HT1080 (cell line): ENCODE measurements at regions not wholly inside any gene's neighbourhood (a gene's known extent, or its start where the extent isn't known, plus 50 kb on each side); places are given as distances from the start of the nearest gene placed in this dataset.
A peak's percentile ranks its signal among the peaks of the same experiment; 100 is the strongest.
"Not testable (repeated sequence)": the region's sequence is repeated elsewhere in the genome, so short reads cannot be mapped to it uniquely, and the experiment has no call there.

Experiments
- DNase-seq: peaks from one replicate; pipeline ENCODE4 v3.0.0-alpha.2; 2015; ENCODE audit warnings: low read depth

DNA sequence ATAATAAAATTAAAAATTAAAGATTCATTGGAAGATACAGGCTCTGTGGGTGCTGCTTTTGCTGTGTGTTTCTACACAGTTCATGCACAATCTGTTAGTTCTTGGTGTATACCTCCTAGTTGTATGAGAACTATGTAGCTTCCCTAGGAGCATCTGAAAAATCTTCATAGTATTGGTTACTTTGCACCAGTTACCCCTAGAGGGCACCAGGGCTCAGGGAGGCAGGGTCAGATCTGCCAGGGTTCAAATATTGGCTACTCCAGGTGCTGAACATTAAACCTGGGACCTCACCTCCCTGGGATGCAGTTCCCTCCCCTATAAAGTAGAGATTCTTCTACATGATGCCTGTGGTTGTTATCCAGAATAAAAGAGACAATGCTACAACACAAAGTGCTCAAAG is 583.0 kb upstream of the CDH11 start:
- no peak for DNase-seq

DNA sequence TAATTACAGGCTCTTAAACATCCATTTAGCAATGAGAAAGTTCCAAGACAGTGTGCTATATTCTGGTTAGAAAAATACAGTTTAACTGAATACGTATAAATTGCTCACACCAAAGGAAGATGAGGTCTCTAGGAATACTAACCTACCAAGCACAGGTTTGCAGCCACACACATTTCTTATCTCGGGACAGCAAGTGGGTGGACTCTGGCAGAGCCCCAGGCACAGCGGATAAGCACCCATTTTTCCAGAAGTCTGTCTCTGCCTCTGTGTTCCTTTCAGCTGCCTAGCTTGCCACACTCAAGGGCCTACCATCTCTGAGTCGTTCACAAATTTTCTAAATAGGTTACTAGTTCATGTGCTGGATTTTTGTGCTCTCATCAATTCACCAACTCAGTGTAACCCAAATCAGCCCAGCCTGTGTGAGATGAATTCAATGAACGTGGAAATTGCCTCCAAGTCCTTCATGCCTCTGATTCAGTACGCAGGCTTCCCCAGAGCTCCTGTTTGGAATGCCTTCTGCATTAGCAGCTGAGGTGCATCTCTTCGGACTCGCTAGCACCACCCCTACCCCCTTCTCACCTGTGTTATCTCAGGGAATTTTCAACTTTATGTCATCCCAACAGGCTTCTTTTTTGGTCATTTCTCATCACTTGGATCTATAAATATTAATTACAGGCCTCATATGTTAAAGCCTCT is 581.0 kb upstream of the CDH11 start:
- no peak for DNase-seq

DNA sequence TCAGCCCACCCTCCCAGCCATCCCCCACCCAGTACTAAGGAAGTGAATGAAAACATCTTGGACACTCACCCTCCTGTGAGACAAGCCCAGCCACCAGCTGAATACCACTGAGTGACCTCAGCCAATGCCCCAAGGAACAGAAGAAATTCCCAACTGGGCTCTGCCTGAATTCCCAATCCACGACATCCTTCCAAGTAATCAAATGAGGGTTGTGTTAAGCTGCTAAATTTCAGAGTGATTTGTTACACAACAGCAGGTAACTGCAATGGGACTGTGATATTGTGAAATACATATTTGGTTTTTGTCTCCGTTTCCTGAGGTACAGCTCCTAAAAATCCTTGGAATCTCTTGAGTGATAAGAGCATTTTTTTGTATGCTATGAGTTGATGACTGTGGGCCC is 578.7 kb upstream of the CDH11 start:
- DNase-seq = no peak

DNA sequence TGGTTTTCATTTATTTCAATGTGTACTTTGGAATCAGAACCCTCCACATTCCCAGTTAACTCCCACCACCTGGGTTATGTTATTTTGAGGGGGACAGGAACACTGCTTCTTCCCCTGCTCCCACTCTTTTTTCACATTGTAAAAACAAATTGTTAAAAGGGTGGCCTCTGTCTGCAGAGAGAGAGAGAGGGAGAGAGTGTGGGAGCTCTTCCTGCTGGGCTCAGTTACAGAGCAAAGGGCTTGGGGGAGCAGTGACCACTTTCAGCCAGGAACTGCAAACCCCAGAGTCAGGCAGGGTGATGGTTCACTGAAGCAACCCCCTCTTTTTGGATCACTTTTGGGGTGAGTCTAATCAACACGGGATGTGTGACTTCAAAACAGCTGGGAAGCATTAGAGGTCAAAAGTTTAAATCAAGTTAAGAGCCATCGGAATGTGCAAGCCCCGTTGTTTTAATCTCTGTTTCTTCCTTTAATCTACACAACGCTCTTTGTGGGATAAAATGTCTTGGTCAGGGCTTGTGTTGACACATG is 577.0 kb upstream of the CDH11 start:
- DNase-seq = no peak

DNA sequence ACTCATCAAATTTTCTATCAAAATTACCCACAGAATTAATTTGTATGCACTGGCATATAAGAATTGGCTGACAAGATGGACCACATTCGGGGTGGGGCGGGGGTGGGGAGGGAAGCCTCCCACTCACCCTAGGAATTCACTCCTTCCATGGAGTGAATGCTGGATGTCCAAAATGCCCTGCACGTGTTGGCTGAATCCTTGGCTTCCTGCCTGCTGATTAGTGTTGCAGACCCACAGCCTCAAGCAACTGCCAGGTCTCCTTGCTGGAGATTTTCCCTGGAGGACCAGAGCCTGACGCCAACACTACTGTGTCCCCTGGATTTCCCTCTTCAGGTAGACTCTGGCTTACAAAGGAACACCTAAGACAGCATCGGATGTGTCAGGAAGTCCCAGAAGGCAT is 575.7 kb upstream of the CDH11 start:
- no peak for DNase-seq

DNA sequence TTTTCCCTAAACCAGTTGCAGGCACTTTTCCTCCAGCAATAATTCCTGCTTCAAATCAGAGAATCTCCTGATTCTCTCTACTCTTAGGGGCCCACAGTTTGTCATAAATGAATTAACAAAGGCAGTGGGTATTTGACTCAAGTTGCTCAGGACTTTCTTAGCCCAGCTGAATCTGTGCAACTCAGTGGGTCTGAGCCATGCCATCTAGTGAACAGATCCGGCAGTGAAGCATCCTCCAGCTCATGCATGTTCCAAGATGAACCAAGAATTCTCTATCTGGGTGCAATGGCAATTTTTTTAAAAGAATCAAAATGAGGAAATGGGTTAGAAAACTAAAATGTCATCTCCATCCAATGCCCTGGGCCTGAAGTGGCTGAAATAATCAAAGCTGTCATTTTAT is 575.2 kb upstream of the CDH11 start:
- DNase-seq = no peak

DNA sequence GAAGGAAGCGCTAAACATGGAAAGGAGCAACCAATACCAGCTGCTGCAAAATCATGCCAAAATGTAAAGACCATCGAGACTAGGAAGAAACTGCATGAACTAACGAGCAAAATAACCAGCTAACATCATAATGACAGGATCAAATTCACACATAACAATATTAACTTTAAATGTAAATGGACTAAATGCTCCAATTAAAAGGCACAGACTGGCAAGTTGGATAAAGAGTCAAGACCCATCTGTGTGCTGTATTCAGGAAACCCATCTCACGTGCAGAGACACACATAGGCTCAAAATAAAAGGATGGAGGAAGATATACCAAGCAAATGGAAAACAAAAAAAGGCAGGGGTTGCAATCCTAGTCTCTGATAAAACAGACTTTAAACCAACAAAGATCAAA is 570.0 kb upstream of the CDH11 start:
- DNase-seq = not testable (repeated sequence)

DNA sequence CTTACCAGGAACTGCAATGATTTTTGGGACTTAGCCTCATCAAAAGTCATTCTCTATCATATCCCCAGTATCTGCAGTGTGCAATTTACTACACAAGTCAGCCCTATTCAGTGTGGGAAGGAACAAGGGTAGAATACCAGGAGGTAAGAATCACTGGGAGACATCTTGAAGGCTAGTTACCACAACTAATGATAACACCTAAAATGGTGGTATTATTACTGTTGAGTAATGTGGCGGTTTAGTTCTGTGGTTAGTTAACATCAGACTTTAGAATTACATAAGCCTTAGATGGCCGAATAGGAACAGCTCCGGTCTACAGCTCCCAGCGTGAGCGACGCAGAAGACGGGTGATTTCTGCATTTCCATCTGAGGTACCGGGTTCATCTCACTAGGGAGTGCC is 567.9 kb upstream of the CDH11 start:
- no peak for DNase-seq

DNA sequence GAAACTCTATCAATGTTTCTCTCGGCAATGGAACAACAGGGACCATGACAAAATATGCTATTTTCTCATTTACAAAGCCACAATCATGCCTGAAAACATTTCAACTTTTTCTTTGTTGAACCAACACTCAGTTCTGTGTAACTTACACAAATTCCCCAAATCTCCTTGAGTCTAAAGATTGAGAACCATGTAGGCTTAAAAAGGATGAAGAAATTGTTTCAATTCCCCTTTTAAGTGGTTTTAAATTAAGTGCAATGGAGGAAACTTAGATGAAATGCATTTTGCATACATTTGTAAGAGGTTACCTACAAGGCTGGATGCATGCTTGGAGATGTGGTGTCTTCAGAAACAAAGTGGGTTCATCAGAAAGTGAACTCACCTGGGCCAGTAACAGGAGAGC is 566.4 kb upstream of the CDH11 start:
- DNase-seq = no peak

DNA sequence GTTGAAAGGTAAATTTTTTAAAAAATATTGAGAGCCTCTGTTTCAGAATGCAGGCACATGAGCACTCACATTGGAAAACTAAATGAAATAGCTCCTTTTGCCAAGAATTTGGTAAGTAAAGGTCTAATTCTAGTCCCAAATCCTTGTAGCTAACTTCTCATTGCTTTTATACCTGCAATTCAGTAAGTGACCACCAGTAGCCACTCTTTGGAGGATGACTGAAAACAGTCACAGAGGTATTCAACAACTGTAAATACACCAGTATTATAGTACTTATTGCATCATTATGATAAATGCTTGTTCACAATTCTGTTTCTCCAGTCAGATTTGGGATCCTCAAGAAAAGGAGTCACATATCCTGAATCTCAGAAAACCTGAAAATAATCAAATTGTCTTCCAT is 562.4 kb upstream of the CDH11 start:
- DNase-seq = no peak

DNA sequence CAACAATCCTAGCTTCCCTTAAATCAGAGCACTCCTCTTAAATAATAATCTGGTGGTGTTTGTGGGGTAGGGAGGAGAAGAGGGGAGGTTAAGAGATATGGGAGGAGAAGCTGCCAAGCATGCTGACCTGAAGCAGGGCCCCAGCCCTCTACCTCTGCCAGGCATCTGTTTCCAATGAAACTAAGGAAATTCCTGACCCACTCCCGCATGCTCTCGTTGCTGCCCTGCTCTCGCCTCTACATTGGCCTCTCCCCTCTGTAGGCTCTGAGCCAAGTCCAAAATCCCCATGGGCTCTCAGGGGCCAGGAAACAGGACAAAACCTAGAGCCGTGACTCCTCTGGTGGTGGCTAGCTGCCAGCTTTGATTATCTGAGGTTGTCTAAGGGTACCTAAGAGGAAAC is 559.5 kb upstream of the CDH11 start:
- DNase-seq = no peak

DNA sequence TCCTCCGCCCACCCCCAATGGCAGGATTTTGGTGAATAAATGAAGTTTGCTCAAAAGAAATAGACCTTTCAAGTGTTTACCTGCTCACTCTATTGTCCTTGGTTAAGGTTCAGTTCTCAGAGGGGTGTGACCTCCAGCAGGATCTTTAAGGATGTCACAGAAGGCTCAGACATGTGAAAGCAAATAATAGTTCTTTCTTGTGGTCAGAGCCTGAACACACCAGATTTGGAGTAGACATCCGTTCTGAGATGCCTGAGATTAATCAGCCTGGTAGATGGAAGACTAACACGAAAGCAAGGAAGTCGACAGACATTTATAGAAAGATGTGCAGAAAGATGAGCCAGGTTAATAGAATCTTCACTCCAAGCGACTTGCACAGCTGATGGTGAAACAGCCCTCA is 557.9 kb upstream of the CDH11 start:
- DNase-seq = peak; percentile 31

DNA sequence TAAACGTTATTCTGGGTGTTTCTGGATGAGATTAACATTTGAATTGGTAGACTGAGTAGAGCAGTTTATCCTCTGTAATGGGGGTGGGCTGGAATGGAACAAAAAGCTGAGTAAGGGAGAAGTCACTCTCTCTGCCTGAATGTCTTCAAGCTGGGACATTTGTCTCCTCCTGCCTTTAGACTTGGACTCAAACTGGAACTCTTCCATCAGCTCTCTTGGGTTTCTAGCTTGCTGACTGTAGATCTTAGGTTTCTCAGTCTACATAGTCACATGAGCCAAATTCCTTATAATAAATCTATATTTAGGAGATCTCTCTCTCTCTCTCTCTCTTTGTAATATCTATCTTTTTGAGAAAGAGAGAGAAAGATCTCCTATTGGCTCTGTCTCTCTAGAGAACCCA is 553.3 kb upstream of the CDH11 start:
- no peak for DNase-seq

DNA sequence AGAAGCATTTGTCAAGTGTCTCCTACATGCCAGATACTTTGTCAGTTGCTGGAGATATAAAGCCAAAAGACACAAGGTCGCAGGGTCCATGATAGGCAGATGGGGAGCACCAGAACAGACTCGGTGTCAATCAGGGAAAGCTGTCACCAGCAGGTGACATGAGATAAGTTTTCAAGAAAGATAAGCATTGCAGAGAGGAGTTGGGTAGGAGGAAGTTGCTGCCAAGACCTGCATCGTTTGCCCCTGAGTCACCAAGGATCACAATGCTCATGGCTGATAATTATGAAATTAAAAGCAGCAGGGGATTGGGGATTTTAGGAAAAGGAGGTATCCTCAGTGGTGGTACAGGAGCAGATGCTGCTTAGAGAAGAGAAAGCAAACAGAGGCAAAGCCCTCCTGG is 551.1 kb upstream of the CDH11 start:
- DNase-seq = peak; percentile 37

DNA sequence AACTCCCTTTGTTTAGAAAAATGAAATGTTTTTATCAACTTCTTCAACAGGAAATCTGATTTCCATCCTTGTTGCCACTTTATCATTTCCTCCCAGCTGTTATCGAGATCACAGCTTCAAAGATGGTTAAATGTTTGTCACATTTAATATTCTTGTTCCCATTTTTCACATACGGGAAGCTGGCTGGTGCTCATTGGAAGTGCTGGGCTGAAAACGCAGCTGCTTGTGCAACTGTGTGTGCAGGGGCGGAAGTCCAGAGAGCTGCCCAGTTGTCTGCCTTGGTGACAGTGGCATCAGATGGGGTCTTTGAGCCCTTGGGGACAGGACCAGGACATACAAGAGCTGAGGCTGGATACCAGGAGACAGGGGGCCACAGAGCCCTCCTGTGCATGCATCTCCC is 549.2 kb upstream of the CDH11 start:
- no peak for DNase-seq

DNA sequence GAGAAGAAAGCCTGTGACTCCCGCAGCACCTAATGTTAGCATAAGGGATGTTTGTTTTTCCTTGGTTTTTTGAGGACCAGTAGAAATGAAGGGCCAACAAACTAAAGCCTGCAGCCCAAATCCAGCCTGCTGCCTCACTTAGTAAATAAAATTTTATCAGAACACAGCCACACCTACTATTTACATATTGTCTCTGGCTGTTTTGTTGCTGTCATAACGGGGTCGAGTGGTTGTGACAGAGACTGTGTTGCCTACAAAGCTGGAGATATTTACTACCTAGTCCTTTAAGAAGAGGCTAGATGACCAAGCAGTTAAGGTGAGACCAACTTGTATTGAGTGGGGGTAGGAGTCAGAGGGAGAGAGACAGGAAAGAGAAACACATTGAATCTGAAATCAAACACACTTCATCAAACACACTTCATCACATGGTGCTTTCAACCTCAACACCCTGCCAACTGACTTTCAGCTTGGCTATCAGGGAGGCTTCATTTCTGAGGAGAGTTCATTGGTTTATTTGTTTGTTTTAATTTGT is 546.3 kb upstream of the CDH11 start:
- DNase-seq = no peak

DNA sequence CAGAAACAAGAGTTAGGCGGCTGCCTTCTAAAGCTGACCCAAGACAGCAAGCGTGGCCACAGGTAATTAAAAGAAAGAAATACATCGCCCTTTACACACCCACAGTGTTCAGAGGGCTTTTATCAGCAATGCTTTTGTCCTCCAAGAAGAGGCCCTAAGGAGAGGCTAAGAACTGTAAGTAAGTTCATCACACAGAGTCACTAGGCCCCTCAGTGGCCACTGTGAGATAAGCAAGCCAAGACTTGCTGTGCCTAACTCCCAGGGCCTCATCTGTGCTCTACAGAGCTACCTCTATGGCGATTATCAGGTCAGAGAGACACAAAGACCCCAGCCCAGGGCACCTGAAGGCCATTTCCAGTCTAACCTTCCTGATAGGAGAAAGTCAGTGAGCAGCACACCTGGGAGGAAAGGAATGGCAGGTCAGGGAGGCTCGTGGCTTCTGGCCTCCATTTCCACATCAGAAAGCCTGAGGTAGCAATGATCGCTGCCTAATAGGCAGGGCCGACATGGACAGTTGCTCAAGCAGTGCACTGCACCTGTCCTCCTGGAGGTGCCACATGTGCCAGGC is 545.2 kb upstream of the CDH11 start:
- DNase-seq = no peak

DNA sequence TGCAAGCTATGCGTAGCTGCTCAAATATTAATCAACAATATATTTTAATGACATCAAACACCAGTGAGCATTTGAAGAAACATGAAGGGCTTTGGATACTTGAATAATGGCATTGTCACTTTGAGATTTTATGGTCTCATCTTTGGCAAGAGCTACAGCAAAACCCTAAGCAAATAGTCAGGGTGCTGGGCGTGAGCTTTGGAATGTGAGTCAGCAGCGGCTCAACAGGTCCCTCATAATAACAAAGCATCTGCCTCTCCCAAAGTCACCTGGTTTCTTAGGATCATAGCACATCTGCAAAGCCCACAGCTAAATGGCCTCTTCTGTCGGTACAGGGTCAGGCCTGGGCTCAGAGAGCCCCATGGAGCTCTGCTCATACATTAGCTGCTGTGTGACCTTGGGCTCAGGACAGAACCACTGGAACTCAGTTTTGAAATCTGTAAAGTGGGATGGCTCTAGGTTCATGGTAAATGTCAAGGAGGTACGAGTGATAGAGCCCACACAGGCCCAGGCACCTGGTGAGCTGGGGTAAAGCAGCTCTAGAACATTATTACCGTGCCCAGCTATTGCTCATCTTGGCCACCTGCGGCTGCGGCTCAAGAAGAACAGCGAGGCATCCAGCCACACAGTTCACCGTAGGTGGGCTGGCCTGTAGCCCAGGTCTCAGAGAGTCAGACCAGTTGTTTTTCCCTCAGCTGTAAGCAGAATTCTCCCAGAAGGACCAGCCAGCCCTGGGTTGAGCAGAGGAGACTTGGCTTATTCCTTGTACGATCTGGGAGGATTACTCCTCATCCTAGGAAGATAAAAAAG is 544.5 kb upstream of the CDH11 start:
- DNase-seq = peak; percentile 27

DNA sequence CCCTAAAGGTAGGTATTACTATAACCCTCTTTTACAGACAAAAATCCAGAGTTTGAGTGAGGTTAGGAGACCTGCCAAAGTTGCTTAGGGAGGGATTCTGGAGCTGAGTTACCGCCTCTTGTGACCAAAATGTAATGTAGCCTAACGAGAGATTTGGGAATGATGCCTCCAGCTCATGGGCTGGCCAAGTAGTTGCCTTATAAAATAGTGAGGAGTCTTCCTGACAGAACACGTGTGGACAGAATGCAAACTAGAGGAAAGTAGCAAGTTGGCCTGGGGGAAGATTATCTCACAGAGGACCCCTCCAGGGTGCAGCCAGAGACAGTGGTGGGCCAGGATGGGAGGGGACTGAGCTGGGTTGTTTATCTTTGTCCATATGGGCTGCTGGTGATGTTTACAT is 543.7 kb upstream of the CDH11 start:
- no peak for DNase-seq

DNA sequence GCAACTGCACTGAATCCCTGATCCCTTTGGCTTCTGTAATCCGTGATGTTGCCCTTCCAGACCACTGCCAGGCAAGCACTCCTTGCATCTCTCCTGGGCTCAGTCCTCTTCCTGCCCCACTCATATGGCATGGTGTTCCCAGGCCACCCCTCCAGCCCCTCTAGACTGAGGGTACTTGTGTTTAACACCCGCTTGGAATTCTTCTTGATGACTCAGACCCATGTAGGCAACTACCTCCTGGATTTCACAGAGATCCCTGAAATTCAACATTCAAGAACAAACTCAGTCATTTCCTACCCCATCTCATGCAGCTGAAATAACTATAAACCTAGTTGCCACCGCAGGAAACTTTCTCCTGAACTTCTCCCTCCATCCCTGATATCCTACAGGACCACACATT is 541.9 kb upstream of the CDH11 start:
- DNase-seq = peak; percentile 87

DNA sequence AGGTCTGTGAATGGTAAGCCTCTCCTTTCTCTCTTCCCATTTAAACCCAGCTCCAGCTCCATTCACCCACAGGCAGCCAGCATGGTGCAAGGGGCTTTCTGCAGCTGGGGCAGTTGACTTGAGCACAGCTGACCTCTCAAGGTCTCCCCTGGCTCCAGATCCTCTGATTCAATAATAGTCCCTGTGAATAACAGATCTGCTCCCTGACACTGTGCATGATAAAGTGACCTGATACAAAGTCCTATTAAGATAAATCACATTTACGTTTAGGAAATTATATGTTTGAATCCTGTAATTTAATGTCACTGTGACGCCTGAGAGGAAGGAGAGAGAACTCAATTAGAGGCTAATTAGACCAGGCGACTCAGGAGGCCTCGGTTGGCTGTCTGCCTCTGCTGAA is 540.4 kb upstream of the CDH11 start:
- no peak for DNase-seq

DNA sequence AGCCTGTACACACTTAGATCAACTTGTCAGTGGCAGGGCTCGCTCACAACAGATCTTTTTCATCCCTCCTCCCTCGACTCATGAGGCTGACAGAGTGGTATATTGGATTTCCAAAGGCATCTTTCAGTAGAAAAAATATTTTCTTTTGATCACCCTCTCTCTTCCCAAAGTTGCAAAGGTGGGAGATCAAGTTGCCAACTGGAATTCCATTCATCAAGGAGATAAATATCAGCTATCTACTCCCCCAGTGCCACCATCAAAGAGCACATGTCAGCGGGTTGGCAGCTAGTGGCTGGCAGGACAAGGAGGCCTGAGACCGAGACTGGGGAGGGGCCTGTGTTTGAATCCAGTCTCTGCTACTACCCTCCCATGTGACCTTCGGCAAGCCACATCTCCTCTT is 539.7 kb upstream of the CDH11 start:
- DNase-seq = no peak
